ENCODE measurements at regions not wholly inside any gene's neighbourhood (a gene's known extent, or its start where the extent isn't known, plus 50 kb on each side); places are given as distances from the start of the nearest gene placed in this dataset.

GRCh38 chr5:5800801-5801761, 378.6 kb downstream of the ICE1 start:
- no peak for TF ChIP-seq POLR2A (IDR thresholded peaks at IDR 0.05)
- TF ChIP-seq, protein P1, sequence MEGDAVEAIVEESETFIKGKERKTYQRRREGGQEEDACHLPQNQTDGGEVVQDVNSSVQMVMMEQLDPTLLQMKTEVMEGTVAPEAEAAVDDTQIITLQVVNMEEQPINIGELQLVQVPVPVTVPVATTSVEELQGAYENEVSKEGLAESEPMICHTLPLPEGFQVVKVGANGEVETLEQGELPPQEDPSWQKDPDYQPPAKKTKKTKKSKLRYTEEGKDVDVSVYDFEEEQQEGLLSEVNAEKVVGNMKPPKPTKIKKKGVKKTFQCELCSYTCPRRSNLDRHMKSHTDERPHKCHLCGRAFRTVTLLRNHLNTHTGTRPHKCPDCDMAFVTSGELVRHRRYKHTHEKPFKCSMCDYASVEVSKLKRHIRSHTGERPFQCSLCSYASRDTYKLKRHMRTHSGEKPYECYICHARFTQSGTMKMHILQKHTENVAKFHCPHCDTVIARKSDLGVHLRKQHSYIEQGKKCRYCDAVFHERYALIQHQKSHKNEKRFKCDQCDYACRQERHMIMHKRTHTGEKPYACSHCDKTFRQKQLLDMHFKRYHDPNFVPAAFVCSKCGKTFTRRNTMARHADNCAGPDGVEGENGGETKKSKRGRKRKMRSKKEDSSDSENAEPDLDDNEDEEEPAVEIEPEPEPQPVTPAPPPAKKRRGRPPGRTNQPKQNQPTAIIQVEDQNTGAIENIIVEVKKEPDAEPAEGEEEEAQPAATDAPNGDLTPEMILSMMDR (IDR thresholded peaks at IDR 0.05), result no peak

Measured in heart left ventricle (tissue), 13 donors.